T47D (cell line): ENCODE measurements at regions not wholly inside any gene's neighbourhood (a gene's known extent, or its start where the extent isn't known, plus 50 kb on each side); places are given as distances from the start of the nearest gene placed in this dataset.

Experiments
- DNase-seq, 2 experiments: peaks; one replicate each; pipeline versions ENCODE4 v3.0.0 to v3.0.0-alpha.2; 2011 to 2012; ENCODE audit warnings: low read depth in 1 of 2, low spot score in 1 of 2
- JUND ChIP-seq: IDR thresholded peaks from 2 replicates; pipeline ENCODE4 v1.6.1; 2012; ENCODE audit warnings: low read depth
- in situ Hi-C: cut with HindIII; loops from 2 replicates; pipeline ENCODE4 v1.10.0; 2016; ENCODE audit warnings: low sequenced_read_pairs, low pct_unique_long_range_greater_than_20kb

DNA sequence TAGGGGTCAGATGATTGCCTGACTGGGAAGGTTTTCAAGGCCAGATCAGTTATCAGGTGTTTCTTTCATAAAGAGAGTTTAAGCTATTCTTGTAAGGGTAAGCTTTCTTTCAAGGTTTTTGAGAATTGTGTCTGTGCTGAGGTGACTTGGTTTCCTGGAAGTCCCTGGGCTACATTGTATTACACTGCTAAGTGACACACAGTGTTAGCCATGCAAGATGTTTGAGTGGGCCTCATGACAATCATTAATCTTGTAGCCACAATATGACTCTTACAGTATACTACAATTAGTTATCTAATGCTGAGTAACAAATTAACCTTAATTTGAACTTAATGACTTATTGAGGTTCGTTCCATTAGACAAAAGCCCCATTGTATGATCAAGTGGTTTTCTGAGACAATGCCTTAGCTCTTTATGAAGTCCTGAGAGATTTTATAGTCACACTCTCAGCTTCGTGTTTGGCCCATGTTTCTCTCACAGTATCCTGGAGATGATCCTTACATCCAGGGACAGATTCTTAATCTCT lies 186.7 kb downstream of the RPS12 start:
- in situ Hi-C loops, result no loop called here
- DNase-seq, result no peak
- TF ChIP-seq JUND, result no peak

DNA sequence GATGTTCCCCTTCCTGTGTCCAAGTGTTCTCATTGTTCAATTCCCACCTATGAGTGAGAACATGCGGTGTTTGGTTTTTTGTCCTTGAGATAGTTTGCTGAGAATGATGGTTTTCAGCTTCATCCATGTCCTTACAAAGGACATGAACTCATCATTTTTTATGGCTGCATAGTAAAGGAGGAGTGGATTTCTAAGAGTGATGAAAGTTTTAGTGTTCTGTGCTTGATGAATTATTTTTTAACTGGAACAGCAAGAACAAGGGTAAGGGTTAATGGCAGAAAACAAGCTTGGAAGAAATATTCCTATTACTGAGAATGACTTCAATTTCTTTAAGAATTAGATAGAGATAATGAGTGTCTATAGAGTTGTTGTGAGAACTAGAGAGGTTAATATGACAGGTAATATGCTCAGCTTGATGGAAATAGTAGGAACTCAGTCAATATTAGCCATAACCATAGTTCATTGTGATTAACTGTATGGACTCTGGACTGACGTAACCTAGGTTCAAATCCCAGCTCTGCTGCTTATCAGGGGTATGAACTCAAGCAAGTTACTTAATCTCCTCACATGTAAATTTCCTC lies 190.0 kb downstream of the RPS12 start:
- DNase-seq, result no peak
- in situ Hi-C loops, result no loop called here
- TF ChIP-seq JUND, result no peak

DNA sequence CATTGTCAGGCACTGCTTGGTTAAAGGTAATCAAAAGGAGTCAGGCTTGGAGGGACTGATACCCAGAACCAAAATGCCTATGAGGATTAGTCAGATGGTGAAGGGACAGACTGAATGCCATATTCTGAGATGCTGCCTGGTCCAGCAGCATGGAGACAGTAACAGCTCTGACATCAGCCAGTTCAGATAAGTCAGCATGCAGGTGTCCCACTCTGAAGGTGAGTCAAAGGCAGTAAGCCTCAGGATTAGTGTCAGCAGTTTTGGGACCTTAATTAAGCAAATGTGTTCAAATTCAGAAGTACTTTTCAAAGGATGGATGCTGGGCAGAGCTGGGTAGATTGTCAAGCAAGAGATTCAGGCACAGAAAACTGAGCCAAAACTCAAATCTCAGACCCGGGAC lies 198.4 kb downstream of the RPS12 start:
- DNase-seq, result no peak
- no peak for TF ChIP-seq JUND
- in situ Hi-C loops, result no loop called here

DNA sequence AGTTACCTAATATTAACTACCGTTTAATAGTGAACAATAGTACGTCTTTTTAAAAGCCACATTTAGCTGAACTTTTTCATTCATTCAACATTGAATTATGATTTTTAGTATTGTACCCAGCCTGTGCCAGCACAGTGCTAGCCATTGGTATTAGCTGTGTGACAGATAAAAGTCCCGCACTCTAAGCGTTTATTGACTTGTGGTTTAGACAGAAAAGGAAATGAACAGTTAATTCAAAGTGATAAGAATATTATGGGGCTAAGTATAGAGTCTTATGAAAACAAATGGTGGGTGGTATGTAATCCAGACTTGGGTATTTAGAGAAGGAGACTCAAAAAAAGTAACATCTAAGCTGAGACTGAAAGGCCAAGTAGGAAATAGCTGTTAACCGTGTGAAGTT lies 202.3 kb downstream of the RPS12 start:
- no peak for DNase-seq
- no peak for TF ChIP-seq JUND
- in situ Hi-C loops, result no loop called here

- no peak for DNase-seq
- TF ChIP-seq JUND, result no peak
- in situ Hi-C loops, result no loop called here
These were observed 203.2 kb downstream of the RPS12 start for GRCh38 chr6:133017581-133017980.

DNA sequence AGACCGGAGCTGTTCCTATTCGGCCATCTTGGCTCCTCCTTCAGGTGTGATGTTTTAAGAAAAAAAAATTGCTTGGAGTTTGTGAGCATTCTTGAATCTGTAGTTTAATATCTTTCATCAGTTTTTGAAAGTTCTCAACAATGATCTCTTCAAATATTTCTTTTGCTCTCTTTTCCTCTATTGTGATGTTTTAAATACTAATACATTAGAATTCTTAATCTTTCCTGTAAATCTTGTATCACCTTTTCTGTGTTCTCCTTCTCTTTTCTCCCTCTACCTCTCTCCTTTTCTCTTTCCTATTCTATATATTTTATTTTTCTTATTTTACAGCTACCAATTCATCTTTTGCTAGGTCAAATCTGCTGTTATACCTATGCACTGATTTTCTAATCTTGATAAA lies 212.3 kb downstream of the RPS12 start:
- TF ChIP-seq JUND, result no peak

GRCh38 chr6:133033263-133033662 lies 207.9 kb upstream of the EYA4 start:
- DNase-seq, result no peak
- no peak for TF ChIP-seq JUND
- in situ Hi-C loops, result no loop called here

More for the DNA sequence above, 212.3 kb downstream of the RPS12 start:
- no peak for DNase-seq
- in situ Hi-C loops, result no loop called here

GRCh38 chr6:133034509-133035206 lies 206.5 kb upstream of the EYA4 start:
- TF ChIP-seq JUND, result no peak
- no peak for DNase-seq
- in situ Hi-C loops, result no loop called here

DNA sequence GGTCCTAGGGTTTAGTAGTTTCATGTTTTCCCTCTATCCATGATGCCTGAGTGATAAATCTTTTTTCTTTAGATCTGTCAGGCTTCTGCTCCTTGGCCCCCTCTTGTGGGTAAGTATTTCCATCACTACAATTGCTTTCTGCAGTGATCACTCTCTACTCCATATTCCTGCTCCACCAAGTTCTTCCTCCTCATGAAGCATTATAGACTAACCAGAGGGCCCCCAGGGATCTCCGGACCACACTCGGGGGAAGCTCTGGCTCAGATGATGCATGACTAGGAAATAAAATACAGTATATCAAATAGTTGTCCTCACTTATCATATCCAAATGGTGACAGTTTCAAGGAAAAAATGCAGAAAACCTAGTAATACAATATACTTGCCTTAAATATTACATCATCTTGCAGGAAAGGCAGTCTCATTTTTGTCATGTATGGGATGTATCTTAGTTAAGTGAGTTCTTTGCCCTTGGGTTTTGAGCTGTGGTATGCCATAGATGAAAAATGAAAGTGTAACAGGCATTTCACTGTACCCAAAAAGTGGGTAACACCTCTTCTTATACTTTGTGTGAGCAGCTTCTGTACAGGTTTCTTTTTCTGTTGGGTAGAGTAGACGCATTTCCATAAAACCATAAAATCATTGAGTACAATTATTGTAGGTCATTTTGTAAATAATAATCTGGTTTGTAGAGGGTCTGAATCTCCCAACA lies 200.9 kb upstream of the EYA4 start:
- in situ Hi-C loops, result no loop called here

DNA sequence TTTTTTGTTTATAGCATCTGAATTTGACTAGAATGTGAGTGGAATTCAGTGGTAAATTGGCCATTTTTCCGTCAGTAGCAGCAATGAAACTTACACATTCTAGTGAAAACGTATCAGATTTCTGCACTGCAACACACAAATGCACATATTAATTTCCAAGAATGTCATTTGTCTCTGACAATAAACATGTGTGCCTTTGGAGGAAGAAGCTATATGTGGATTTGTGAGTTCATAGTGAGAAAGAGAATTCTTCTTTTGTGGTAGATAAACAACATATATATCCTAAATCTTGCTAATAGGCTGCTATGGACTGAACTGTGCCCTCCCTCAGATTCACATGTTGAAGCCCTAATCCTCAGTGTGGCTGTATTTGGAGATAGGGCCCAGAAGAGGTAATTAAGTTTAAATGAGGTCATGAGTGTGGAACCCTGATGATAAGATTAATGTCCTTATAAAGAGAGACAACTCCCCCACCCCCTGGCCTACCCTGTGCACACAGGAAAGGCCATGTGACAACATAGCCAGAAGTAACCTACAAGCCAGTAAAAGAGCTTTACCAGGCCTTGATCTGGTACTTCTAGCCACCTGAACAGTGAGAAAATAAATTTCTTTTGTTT lies 200.2 kb upstream of the EYA4 start:
- no peak for DNase-seq
- in situ Hi-C loops, result no loop called here
- no peak for TF ChIP-seq JUND

More for the DNA sequence above, 200.9 kb upstream of the EYA4 start:
- TF ChIP-seq JUND, result no peak
- peak in 1 of 2 experiments; percentile 47 for DNase-seq

- TF ChIP-seq JUND, result no peak
- no peak for DNase-seq
- in situ Hi-C loops, result no loop called here
These were observed 198.5 kb upstream of the EYA4 start for GRCh38 chr6:133042550-133043120.

- DNase-seq, result no peak
- TF ChIP-seq JUND, result no peak
- in situ Hi-C loops, result no loop called here
These were observed 194.6 kb upstream of the EYA4 start for GRCh38 chr6:133046576-133046975.
